ENCODE measurements at regions not wholly inside any gene's neighbourhood (a gene's known extent, or its start where the extent isn't known, plus 50 kb on each side); places are given as distances from the start of the nearest gene placed in this dataset.

DNA sequence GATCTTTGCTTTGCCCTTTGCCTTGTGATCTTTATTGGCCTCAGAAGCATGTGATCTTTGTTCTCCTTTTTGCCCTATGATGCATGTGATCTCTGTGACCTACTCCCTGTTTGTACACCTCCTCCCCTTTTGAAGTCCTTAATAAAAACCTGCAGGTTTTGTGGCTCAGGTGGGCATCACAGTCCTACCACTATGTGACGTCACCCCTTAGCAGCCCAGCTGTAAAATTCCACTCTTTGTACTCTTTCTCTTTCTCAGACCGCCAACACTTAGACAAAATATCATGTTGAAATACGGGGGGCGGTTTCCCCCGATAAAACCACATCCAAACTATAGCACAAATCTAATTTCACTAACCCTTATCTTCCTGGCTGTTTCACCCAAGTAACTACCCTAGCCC is 76.7 kb upstream of the RAPGEF4 start:
- no peak for DNase-seq (ENCODE audit: extremely low read depth in 1 of 2, low read depth in 1 of 2)

DNA sequence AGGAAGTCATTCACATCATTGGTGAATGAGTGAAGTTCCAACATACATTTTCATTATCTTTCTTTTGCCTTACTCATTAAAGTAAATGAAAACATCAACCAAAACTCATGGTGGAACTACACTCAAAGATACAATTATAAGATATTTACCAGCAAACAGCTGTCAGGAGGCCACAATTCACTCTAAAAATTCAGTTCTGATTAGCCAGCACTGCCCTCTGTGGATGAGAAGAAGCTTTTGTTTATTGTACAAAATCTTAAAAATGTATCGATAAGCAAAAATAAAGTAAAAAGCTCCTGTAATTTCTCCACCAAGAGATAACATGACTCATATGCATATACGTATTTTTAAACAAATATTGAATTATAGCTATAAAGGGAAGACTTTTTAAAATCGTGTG is 73.5 kb upstream of the RAPGEF4 start:
- DNase-seq (ENCODE audit: extremely low read depth in 1 of 2, low read depth in 1 of 2), result no peak

DNA sequence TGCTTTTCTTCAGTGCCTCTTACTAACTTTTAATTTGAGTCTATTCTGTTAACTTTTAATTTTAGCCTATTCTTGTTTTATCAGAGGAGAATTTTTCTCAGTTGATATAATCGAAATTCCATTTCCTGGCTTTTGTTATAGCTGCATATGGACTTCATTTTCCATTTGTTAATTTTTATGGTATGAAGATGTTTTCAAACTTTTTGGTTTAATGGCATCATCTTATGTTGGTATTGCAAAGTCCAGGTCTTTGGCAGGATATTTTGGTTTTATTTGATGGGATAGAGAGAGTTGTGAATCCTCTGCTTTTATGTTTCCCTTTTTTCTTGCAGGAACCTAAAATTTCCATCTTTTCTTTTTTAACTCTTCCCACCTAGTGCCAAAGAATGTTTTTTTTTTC is 70.9 kb upstream of the RAPGEF4 start:
- no peak for DNase-seq (ENCODE audit: extremely low read depth in 1 of 2, low read depth in 1 of 2)

DNA sequence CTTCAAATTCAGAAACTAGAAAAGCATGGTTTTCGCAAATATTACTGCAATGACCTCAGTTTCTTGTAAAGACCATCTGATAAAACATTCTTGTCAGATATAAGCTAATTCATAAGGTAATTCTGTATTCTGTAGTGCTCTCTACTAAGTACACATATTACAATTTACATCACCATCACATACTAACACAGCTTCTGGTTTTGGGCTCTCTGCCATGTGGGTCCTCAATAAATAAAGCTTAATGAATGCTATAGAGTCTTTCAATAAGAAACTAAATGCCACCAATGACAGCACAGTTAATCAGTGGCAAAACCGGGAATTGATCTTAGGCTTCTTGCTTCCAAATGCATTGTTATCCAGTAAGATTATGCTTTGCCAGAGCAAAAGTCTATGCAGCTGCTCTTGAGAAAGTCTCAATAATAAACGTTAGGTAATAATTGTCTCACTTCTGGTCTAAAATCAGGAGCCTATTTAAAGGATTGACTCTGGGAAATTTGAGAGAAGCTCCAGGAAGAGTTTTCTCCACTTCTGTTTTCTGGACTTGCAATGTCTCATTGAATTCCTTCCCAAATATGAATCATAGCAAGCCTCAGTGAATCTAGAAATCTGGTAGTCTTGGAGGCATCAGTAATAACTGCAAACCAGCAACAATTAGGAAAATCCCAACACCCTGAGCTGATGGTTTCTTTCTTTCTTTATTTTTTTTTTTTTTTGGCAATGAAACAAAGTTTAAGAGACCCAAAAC is 67.9 kb upstream of the RAPGEF4 start:
- DNase-seq (ENCODE audit: extremely low read depth in 1 of 2, low read depth in 1 of 2), result no peak

DNA sequence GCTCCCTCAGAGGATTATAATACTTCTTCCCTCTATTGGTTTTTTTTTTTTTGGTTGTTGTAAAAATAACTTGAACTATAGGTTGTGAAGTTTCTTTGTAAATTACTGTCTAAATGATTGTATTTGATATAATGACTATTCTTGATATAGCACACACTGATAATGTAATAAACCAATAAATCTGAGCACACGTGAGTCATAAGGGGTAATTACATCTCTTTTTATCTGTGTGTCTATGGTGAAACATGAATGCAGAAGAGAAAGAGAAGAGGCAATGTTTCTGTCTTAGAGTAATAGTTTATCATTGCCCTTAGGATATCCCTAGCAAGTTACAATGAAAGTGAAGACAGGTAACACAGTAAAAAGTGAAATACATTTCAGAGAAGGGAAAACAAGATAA is 64.1 kb upstream of the RAPGEF4 start:
- DNase-seq (ENCODE audit: extremely low read depth in 1 of 2, low read depth in 1 of 2), result no peak

DNA sequence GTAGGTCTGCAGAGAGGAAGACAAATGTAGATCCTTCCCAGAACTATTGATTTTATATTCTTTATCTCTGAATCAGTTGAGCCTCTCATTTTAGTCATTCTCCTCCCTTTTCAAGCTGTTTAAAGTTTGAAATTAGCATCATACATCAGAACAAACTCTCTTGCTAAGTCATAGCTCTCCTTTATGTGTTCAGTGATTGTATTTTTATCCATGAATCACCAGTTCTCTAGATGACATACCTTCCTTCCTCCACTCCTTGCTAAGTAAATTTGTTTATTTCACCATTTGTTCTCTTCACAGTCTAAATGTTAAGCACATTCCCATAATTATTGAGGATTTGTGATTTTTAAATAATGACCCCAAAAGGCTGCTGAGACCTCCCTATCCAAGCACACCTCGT is 63.5 kb upstream of the RAPGEF4 start:
- DNase-seq (ENCODE audit: extremely low read depth in 1 of 2, low read depth in 1 of 2), result no peak

DNA sequence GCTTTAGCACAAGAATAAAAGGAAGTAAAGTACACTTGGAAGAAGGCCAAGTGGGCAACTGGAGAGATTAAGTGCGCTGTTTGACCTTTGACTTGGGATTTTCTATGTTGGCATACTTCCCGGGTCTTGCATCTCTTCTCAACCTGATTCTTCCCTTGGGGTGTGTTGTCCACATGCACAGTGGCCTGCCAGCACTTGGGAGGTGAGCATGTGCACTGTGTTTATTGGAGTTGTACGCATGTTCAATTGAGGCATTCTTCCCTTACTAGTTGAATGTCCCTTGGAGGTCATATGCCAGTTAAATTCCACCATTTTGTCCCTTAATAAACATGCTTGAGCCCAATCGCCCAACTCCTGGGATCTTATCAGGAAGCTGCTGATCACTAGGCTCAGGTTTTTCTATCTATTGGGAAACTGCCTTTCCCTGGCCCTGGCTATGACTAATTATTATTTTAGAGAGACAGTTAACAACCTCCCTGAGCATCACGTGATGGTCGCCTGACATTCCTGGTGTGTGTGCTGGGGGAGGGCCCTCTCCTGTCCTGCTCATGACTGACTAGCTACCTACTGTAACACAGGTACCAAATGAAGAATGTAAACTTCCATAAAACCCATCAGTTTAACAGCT is 62.5 kb upstream of the RAPGEF4 start:
- DNase-seq (ENCODE audit: extremely low read depth in 1 of 2, low read depth in 1 of 2), result no peak

DNA sequence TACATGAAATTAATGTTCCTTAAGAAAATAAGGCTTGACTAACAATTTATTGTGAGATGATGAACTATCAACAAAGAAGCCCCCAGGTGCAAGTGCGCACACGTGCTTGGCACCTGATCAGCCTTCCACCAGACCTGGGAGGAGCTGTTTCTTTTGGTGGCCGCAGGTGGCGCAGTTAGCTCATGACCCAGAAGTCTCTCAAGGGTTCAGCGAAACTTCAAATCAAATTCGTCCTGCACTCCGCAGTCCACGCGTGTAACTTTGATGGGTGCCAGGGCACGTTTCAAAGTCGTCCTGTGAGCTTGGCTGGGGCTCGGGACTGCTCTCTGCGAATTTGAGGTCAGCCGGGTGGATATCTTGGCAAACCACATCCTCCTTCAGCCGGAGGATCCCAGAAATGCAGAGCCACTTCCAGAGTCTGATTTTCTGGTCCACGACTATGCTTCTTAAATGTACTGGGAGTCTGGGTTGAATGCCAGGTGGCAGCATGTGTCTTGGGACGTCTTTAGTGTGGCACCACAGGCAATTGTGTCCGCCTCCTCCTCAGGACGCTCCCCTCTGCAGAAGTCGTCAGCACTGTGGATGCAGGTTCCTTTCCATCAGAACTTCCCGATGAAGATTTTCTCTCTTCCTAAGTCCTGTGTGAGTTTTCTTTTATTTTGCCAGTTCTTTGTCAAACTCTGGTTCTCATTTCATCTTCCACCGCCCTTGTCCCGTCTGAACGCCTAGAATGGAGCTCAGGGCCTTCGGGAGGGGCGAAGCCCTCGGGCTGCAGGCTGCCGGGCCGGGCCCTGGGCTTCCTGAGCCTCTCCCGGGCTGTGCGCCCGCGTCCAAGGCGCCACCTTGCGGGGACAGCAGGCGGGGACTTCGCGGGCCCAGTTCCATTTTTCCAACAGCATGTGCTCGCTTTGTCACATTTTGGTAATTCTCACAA is 61.3 kb upstream of the RAPGEF4 start:
- DNase-seq (ENCODE audit: extremely low read depth in 1 of 2, low read depth in 1 of 2), result peak in 1 of 2 donors; percentile 20

DNA sequence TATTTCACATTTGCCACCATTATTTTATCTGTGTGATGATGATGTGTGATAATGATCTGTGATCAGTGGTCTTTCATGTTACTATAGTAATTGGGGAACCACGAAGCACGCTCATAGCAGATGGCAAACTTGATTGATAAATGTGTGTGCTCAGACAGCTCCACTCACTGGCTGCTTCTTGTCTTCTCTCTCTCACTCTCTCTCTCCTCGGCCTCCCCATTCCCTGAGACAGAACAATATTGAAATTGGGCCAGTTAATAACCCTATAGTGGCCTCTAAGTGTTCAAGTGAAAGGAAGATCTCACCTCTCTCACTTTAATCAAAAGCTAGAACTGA is 60.7 kb upstream of the RAPGEF4 start:
- DNase-seq (ENCODE audit: extremely low read depth in 1 of 2, low read depth in 1 of 2), result no peak

DNA sequence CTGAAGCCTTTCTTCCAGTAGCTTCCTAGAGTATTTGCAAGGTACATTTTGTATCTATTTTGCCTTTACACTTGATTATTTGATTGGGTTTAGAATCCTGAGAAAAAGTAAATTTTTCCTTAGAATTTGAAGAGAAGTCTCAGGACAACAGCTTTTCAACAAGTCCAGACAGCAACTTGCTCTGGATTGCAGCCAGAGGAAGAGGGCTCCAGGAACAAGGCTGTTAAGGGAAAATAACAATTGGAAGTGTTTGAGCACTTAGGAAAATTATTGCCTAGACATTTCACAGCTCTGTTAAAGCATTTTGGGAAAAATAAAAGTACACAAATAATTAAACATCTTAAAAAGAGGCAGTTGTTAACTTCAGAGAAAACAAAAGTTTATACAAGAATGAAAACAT is 58.3 kb upstream of the RAPGEF4 start:
- DNase-seq (ENCODE audit: extremely low read depth in 1 of 2, low read depth in 1 of 2), result no peak

DNA sequence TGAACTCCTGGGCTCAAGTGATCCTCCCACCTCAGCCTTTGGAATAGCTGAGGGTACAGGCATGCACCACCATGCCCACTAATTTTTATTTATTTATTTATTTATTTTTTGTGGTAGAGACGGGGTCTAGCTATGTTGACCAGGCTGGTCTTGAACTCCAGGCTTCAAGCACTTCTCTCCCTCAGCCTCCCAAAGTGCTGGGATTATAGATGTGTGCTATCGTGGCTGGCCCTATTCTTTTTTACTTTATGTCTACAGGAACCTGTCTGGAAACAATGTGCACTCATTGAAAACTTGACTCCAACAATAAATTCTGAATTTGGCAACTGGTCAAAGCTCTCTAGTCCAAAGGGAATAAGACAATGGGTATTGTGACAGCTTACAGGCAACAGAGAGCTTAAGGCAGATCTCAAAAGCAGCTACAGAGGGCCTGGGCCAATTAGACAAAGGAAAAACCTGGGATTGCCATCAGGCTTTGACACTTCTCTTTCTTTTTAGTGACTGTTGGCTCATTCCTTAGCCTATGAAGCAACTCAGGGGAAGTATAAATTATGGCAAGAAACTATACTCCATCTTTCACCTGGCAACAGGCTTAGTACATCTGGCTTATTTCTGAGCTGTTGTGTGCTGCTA is 55.1 kb upstream of the RAPGEF4 start:
- no peak for DNase-seq (ENCODE audit: extremely low read depth in 1 of 2, low read depth in 1 of 2)

DNA sequence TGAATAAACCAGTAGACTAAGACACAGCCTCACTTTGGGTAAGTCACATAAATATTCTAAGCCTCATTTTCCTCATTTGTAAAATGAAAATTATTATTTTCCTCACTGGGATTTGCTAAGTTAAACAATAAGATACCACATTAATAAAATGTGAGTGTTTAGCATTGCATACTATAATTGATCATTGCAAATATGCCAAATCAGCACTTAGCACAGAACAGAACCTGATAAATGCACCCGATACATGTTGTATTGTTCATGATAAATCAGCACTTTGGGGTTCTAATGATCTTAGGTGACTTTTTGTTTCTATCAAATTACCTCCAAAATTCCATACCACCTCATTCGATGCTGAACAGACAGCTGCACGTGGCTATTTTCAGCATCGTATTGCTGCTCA is 50.2 kb upstream of the RAPGEF4 start:
- no peak for DNase-seq (ENCODE audit: extremely low read depth in 1 of 2, low read depth in 1 of 2)

Measured in stimulated activated CD8-positive, alpha-beta memory T cell treated with anti-CD3 and anti-CD28 coated beads, Interleukin-7, amount 100 ng/mL, for 48 hours (primary cell).